C4-2B (cell line): ENCODE measurements at regions not wholly inside any gene's neighbourhood (a gene's known extent, or its start where the extent isn't known, plus 50 kb on each side); places are given as distances from the start of the nearest gene placed in this dataset.

Experiments used
- CTCF ChIP-seq: fragments of 450-650 bp; conservative IDR thresholded peaks from 2 replicates; pipeline ENCODE4 v1.5.1; 2017; ENCODE audit warnings: mild to moderate bottlenecking
- ZFX ChIP-seq: fragments of 450-650 bp; IDR thresholded peaks from 2 replicates; pipeline ENCODE4 v1.6.1; 2017

GRCh38 chr9:90469865-90470387, 172.7 kb downstream of the DIRAS2 start:
- no peak for TF ChIP-seq CTCF
- no peak for TF ChIP-seq ZFX
